GM12873 (cell line): ENCODE measurements at regions not wholly inside any gene's neighbourhood (a gene's known extent, or its start where the extent isn't known, plus 50 kb on each side); places are given as distances from the start of the nearest gene placed in this dataset.

Experiments
- CTCF ChIP-seq: IDR thresholded peaks from 2 replicates; pipeline ENCODE4 v1.5.1; 2012; ENCODE audit warnings: low read depth, mild to moderate bottlenecking, moderate library complexity, low read length, control low read depth; ENCODE audit not compliant: insufficient read depth; ENCODE audit errors: missing control alignments

- no peak for TF ChIP-seq CTCF
Measured at GRCh38 chr3:99332718-99333117, 305.7 kb upstream of the COL8A1 start.

GRCh38 chr3:99332276-99332675 lies 306.1 kb upstream of the COL8A1 start:
- no peak for TF ChIP-seq CTCF

GRCh38 chr3:99330924-99331532 lies 307.4 kb upstream of the COL8A1 start:
- TF ChIP-seq CTCF: no peak

GRCh38 chr3:99330281-99330680 lies 308.1 kb upstream of the COL8A1 start:
- no peak for TF ChIP-seq CTCF

- no peak for TF ChIP-seq CTCF
Measured at GRCh38 chr3:99325402-99325801, 313.0 kb upstream of the COL8A1 start.

GRCh38 chr3:99324636-99325203 lies 313.7 kb upstream of the COL8A1 start:
- no peak for TF ChIP-seq CTCF

GRCh38 chr3:99323940-99324339 lies 314.5 kb upstream of the COL8A1 start:
- TF ChIP-seq CTCF: no peak
